ENCODE measurements at regions not wholly inside any gene's neighbourhood (a gene's known extent, or its start where the extent isn't known, plus 50 kb on each side); places are given as distances from the start of the nearest gene placed in this dataset.
"Not testable (repeated sequence)": the region's sequence is repeated elsewhere in the genome, so short reads cannot be mapped to it uniquely, and the experiment has no call there.

GRCh38 chrX:132302687-132303086 lies 83.4 kb upstream of the RAP2C start:
- not testable (repeated sequence) for DNase-seq (ENCODE audit: low spot score)

GRCh38 chrX:132294776-132295495 lies 75.7 kb upstream of the RAP2C start:
- DNase-seq (ENCODE audit: low spot score), result no peak

DNA sequence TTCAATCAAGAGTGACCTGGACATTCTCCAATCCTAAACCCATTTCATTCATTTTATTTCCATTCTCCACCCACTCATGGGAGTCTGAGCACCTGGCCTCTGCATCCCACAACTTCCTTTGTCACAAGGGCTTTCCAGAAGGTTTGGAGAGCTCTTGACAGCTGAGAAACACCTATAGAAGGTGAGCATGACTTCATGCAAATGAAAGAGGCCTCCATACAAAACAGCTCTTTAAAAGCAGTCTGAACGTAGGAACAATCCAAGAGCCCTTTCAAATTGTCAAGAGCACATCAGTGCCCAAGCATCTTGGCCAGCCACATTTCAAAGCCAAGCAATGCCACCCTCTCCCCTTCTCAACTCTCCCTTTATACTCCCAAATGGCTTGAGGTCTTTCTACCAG lies 74.9 kb upstream of the RAP2C start:
- DNase-seq (ENCODE audit: low spot score), result no peak

DNA sequence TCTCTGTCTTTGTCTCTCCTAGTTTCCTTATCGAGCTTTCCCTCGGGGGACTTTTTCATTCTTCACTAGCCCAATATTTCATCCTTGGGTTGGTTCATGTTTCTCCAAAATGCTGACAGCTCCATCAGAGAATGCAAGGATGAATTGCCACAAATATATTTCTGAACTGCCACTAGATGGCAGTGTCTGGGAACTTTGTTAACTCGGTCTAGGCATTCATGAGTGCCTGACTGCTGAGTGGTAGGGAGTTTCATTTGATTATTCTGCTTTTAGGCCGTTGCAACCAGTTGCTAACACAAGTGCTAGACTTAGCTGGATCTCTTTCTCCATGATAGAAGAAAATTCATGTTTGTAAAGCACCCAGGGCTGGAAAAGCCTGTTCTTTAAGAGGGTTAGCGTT lies 73.5 kb upstream of the RAP2C start:
- DNase-seq (ENCODE audit: low spot score), result peak; percentile 65

DNA sequence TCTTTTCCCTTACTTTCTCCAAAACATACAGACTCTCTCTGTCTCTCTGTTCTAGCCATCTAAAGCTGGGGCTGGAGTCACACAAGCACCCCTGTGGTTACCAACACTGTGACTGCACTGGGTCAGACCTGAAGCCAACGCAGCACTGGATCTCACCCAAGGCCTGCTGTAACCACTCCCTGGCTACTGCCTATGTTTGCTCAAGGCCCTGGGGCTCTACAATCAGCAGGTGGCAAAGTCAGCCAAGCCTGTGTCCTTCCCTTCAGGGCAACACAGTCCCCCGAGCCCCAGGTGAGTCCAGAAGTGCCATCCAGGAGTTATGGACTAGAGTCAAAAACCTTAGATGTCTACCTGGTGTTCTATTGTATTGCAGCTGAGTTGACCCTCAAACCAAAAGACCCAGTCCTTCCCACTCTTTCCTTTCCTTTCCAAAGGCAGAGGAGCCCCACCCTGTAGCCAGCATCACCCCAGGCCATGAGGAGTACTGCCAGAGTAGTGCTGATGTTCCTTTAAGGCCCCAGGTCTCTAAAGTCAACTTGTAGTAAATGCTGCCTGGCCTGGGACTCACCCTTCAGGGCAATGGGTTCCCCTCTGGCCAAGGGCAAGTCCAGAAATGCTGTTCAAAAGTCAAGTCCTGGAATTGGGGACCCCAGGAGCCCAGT lies 58.8 kb upstream of the RAP2C start:
- no peak for DNase-seq (ENCODE audit: low spot score)

- DNase-seq (ENCODE audit: low spot score), result no peak
These were observed 53.6 kb upstream of the RAP2C start for GRCh38 chrX:132272826-132273225.

DNA sequence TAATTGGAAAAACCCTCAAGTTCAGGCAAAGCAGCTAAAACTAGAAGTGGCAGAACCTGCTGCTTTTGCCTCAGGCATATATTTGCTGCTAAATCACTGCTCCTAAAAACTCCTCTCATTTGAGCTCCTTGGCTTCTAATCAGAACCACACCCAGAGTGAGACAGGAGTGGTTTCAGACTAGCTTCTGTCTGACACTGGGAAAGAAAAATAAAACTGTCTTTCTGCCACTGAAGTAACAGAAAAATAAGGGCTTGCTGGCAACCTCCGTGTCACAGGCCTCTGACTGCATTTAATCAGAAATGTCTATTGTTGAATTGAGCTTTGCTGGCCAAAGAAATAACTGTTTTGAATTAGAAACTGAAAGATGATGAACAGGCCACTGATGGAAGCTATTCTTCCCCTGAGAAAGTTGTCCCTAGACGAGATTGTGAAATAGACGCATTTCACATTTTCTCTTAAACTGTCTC lies 52.1 kb upstream of the RAP2C start:
- peak; percentile 11 for DNase-seq (ENCODE audit: low spot score)

GRCh38 chrX:132270699-132271098 lies 51.5 kb upstream of the RAP2C start:
- peak; percentile 59 for DNase-seq (ENCODE audit: low spot score)

- DNase-seq (ENCODE audit: low spot score), result no peak
These were observed 50.8 kb upstream of the RAP2C start for GRCh38 chrX:132270021-132270420.
